A172 (cell line): ENCODE measurements at regions not wholly inside any gene's neighbourhood (a gene's known extent, or its start where the extent isn't known, plus 50 kb on each side); places are given as distances from the start of the nearest gene placed in this dataset.

Experiments
- DNase-seq: peaks from one replicate; pipeline ENCODE4 v3.0.0-alpha.2; 2015; ENCODE audit warnings: low spot score

- DNase-seq, result no peak
These were observed 452.3 kb upstream of the MEX3C start for GRCh38 chr18:51649796-51650195.

- no peak for DNase-seq
These were observed 454.3 kb upstream of the MEX3C start for GRCh38 chr18:51651761-51652160.

DNA sequence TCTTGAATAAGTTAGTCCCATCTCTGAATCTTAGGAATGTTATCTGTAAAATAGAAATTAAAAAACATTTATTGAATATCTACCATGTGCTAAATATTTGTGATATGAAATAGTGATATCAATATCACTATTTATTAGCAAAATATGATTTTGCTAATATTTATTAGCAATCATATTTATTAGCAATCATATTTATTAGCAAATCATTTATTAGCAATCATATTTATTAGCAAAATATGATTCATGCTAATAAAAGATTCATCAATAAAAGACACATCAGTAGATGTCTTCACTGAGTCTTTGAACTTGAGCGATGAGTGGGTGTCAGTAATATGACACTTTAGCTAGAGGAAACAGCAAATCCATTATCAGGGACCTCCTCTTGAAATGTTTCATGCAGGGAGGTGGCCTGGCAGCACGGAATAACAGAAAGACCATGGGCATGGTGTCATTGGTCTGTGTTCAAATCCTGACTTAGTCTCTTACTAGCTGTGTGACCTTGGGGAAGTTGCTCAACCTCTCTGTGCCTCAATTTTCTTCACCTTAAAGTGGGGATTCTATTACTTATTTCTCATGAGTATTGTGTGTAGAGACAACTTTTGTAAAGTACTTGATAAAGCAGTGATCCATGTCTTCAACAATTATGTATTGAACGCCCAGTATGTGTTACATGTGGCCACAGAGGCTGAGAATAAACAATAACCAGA is 456.2 kb upstream of the MEX3C start:
- DNase-seq, result no peak

GRCh38 chr18:51654488-51655326 is 457.2 kb upstream of the MEX3C start:
- no peak for DNase-seq

GRCh38 chr18:51655327-51655698 is 457.8 kb upstream of the MEX3C start:
- DNase-seq, result no peak

DNA sequence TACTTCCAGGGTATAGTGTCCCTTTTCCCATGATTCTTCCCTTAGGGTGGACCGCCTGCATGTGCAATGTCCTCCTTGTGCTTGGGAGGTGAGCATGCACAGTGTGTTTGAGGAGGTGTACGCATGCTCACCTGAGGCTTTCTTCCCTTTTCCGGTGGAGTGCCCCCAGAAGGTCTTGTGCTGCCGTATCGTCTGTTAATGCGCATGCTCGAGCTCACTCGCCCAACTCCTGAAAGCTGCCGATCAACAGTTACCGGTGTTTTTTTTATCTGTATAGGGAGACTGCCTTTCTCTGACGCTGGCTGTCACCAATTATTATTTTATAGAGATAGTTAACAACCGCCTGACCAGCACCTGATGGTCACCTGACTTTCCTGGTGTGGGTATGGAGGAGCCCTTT is 458.8 kb upstream of the MEX3C start:
- DNase-seq, result no peak

- DNase-seq, result no peak
These were observed 461.0 kb upstream of the MEX3C start for GRCh38 chr18:51658436-51658835.

GRCh38 chr18:51659781-51660180 is 462.3 kb upstream of the MEX3C start:
- no peak for DNase-seq

DNA sequence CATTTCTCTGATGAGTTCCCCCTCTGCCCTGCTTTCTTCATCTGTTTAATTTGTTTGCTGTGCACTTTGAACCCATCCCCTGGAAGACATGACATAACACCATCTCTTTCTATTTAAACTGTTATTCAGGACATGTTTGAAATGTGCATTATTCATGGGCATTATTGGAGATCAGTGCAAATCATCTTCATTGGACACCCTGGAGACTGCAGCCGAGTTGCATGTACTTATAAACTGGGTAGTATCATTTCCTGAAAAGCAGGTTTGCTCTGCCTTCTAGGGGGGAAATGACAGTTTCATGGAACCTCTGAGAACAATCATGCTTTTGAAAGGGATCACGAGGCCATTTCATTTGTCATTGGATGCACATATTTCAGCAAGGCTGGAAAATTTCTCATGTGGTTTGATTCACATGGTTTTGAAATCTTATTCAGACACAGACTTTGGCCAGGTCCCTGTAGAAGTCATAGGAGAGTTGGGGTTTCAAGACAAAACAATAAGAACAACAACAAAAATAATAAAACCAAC is 462.8 kb upstream of the MEX3C start:
- no peak for DNase-seq

DNA sequence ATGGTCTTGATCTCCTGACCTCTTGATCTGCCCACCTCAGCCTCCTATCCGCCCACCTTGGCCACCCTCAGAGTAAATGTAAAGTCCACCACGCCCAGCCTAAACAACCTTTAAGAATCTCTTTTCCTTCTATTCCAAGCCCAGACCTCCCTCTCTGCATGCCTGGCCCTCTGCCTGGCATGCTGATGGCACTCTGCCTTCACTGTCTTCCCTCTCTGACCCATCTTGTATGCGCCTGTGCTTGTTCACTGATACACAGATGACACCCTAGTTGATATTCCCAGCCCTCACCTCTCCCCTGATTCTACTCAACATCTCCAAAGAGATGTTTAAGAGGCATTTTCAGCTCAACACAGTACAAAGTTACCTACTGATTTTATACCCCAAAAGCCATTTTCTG is 466.8 kb upstream of the MEX3C start:
- DNase-seq, result no peak

DNA sequence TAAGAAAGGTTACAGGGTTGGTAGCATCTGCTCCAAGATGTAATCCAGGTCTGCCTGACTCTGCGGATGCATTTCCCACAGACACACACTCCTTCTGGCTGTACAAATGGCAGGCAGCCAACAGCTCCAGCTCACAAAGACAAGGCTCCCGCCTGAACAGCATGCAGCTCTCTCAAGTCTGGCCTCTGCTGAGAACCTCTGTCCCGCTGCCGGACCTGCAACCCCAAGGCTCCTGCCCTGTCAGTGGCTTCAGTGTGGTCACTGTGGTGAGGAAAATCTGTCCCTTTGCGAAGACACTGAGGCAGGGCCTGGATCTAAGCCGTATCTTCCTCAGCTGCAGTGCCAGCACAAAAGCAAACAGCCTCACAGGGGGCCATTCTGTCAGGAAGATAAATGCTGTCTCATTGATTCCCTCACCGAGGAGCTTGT is 469.3 kb upstream of the MEX3C start:
- peak; percentile 1 for DNase-seq

GRCh38 chr18:51668101-51668500 is 470.6 kb upstream of the MEX3C start:
- DNase-seq, result peak; percentile 24

DNA sequence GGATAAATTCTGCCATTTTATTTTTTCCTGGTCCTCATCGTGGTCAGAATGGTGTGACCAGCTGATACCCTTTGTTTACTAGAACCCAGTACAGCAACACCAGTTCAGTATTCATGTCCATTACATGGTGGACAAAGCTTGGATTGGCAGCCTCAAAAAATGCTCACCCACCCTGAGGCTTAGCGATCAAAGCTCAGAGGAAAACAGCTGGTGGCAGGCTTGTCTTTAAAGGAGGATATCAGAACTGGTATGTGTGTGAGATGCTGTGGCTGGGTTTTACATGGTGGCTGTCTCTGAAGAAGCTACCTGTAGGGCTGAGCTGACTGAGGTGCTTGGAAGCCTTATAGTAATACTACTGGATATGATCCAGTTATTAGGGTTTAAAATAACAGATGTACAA is 471.1 kb upstream of the MEX3C start:
- no peak for DNase-seq

DNA sequence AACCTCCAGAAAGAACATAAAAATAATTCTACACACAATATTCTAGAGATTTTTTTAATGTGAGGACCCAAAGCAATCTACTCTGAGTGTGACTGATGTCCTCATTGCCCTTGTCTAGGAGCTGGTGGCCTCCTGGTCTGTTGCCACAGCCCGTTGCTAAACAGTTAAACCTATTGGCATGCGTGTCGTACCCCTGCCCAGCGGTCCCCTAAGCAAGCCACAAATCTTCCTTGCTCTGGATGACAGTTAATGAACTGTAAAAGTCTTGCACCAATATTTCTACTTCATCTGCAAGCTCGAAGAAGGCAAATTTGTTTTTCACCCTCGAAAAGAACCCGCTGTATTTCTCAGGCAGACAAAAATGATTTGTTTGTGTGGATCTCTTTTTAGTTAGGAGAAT is 489.1 kb upstream of the MEX3C start:
- no peak for DNase-seq

- no peak for DNase-seq
These were observed 490.5 kb upstream of the MEX3C start for GRCh38 chr18:51687845-51688585.

GRCh38 chr18:51692612-51693011 is 495.1 kb upstream of the MEX3C start:
- DNase-seq, result no peak

GRCh38 chr18:51711298-51711889 is 513.9 kb upstream of the MEX3C start:
- no peak for DNase-seq

GRCh38 chr18:51712821-51713220 is 515.3 kb upstream of the MEX3C start:
- DNase-seq, result no peak

DNA sequence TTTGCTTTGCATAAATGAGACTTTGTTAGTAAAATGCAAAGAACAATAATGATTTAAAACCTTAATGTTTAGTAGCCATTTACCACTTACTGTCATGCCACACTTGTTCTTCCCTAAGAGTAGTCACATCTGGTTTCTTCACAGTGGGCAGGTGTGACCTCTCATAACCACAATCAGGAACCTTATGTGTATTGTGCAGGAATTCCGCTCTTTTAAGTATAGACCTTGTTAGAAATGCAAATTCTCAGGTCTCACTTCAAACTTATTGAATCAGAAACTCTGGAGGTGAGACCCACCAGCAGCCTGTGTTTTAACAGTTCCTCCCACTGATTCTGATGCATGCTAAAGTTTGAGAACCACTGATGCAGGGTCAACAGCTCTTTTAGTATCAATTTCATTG is 518.8 kb upstream of the MEX3C start:
- DNase-seq, result no peak

DNA sequence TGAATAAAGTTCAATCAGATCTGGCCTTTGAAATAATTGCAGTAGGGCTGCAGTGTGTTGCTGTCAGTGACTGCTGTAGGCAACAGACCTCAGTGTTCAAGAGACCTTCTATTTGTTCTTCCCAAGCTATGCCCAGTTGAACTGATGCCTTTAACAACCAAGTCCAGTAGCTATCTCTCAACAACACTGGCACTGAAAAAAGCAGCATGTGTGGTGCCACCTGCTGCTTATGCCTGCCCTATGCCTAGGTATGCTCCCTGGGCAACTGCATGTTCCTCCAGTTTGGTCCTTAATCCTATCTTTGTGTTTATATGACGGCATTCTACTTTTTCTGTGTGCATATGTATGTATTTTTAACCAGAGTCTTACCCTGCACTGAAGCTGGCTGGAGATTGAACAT is 523.9 kb upstream of the MEX3C start:
- no peak for DNase-seq

DNA sequence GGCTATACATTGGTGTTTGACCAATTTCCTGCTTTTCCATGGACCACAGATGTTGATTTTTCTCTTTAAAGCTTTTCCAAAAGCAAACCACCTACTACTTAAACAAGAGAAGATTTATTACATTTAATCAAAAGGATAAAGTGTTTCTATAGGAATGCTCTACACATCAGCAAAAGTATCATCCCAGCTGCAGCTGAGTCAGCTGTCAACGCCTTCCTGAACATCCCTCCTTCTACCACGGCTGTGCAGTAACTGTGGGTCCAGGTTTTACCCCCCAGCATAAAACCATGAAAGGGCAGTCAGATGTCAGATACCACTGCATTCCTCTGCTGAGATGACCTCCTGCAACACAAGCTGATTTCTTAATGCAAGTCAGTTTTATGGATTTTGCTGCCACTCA is 524.5 kb upstream of the MEX3C start:
- DNase-seq, result peak; percentile 1
